Neural progenitor cell (in vitro differentiated cells): ENCODE measurements at regions not wholly inside any gene's neighbourhood (a gene's known extent, or its start where the extent isn't known, plus 50 kb on each side); places are given as distances from the start of the nearest gene placed in this dataset.

Experiments
- EZH2 ChIP-seq: fragments of 200-600 bp; sonication (generic); IDR thresholded peaks from 2 replicates; pipeline ENCODE4 v1.6.1; 2017; ENCODE audit warnings: antibody characterized with exemption, mild to moderate bottlenecking, moderate library complexity
- EZH2phosphoT487 ChIP-seq: fragments of 200-600 bp; sonication (generic); IDR thresholded peaks from 2 replicates; pipeline ENCODE4 v1.6.1; 2017; ENCODE audit warnings: antibody characterized with exemption
- TF ChIP-seq, protein P1 (sequence below): fragments of 200-600 bp; sonication (generic); IDR thresholded peaks from 2 replicates; pipeline ENCODE4 v1.5.1; 2017; ENCODE audit warnings: antibody characterized with exemption, mild to moderate bottlenecking

- TF ChIP-seq, protein P1, sequence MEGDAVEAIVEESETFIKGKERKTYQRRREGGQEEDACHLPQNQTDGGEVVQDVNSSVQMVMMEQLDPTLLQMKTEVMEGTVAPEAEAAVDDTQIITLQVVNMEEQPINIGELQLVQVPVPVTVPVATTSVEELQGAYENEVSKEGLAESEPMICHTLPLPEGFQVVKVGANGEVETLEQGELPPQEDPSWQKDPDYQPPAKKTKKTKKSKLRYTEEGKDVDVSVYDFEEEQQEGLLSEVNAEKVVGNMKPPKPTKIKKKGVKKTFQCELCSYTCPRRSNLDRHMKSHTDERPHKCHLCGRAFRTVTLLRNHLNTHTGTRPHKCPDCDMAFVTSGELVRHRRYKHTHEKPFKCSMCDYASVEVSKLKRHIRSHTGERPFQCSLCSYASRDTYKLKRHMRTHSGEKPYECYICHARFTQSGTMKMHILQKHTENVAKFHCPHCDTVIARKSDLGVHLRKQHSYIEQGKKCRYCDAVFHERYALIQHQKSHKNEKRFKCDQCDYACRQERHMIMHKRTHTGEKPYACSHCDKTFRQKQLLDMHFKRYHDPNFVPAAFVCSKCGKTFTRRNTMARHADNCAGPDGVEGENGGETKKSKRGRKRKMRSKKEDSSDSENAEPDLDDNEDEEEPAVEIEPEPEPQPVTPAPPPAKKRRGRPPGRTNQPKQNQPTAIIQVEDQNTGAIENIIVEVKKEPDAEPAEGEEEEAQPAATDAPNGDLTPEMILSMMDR = no peak
- TF ChIP-seq EZH2 (no peak), EZH2phosphoT487 (no peak)
Measured at GRCh38 chr5:145375521-145375920, 459.6 kb downstream of the PRELID2 start.
